ENCODE measurements at regions not wholly inside any gene's neighbourhood (a gene's known extent, or its start where the extent isn't known, plus 50 kb on each side); places are given as distances from the start of the nearest gene placed in this dataset.
A peak's percentile ranks its signal among the peaks of the same experiment; 100 is the strongest.

DNA sequence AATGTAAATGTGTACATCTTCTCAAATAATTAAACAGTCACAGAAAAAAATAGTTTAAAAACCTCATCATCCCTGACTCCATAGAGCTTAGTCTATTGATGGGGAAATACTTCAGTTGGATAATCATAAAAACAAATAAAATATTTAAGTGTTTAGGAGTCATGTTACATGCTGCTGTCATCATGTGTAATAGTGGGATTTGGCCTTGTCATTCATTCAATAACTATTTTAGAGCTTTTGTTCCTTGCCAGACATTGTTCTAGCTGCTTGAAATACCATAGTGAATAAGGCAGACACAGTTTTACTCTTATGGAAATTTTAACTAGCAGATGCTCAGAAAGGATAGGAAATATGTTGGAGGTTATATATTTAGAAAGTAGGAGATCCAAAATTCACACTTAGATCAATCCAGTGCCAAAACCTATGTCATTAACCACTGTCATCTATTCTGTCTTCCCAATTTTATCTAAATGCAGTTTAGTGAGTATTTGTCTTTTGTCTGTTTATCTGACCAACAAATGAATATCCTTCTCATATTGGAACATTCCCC is 324.7 kb downstream of the CASP12 start:
- Histone ChIP-seq H3K27me3 (ENCODE audit: control insufficient read depth, insufficient read depth, low read length) (no peaks in the 10 kb centered on the region), H4K20me1 (ENCODE audit: control insufficient read depth, extremely low read depth, insufficient read depth, low read length) (no peaks in the 10 kb centered on the region), H2AFZ (ENCODE audit: low read length) (no peak overlapping the region), H3K9ac (ENCODE audit: insufficient read depth, low read length) (no peak overlapping the region), H3K4me1 (ENCODE audit: control insufficient read depth, extremely low read depth, insufficient read depth, low read length) (no peaks in the 10 kb centered on the region), H3K4me2 (ENCODE audit: extremely low read depth, insufficient read depth, low read length) (no peak overlapping the region), H3K4me3 (replicated peaks in 1 of 4; ENCODE audit: control extremely low read depth in 1 of 4, insufficient read depth in 1 of 4, low read depth in 3 of 4, low read length in 4 of 4) (no peak overlapping the region), H3K36me3 (ENCODE audit: control insufficient read depth, insufficient read depth, low read length) (no peaks in the 10 kb centered on the region), H3K27ac (ENCODE audit: insufficient read depth, low read length) (no peak overlapping the region), H3K79me2 (ENCODE audit: control insufficient read depth, insufficient read depth, low read length) (no peaks in the 10 kb centered on the region), H3K9me3 (ENCODE audit: control insufficient read depth, insufficient read depth, low read depth, low read length) (no peaks in the 10 kb centered on the region)
- DNase-seq (ENCODE audit: low read depth in 2 of 2) = peak; percentile 43 to 74
- no peak for TF ChIP-seq EZH2 (IDR thresholded peaks at IDR 0.05; ENCODE audit: low read length, missing control alignments)
- TF ChIP-seq, protein P1, sequence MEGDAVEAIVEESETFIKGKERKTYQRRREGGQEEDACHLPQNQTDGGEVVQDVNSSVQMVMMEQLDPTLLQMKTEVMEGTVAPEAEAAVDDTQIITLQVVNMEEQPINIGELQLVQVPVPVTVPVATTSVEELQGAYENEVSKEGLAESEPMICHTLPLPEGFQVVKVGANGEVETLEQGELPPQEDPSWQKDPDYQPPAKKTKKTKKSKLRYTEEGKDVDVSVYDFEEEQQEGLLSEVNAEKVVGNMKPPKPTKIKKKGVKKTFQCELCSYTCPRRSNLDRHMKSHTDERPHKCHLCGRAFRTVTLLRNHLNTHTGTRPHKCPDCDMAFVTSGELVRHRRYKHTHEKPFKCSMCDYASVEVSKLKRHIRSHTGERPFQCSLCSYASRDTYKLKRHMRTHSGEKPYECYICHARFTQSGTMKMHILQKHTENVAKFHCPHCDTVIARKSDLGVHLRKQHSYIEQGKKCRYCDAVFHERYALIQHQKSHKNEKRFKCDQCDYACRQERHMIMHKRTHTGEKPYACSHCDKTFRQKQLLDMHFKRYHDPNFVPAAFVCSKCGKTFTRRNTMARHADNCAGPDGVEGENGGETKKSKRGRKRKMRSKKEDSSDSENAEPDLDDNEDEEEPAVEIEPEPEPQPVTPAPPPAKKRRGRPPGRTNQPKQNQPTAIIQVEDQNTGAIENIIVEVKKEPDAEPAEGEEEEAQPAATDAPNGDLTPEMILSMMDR (conservative IDR thresholded peaks at IDR 0.05 in 1 of 2, IDR thresholded peaks at IDR 0.05 in 1 of 2; ENCODE audit: low read depth in 1 of 2, low read length in 2 of 2) = no peak

DNA sequence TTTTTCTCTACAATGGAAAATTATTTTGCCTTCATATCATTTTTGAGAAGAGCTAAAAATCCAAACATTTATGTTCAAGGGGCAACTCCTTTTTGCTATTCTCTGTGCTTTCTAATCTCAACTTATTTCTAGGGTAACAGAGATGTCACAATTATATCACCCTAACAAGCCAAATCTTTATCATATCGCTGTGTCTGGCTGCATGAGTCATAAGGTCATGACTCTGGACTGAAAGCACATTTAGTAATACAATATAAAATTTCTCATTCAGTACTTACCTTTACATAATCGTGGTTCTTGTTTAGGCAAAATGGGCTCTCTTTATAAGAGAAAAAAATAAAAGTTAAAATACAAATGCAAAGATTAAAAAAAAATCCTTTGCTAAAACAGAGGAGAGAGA is 326.0 kb downstream of the CASP12 start:
- Histone ChIP-seq H2AFZ (ENCODE audit: low read length) (no peak overlapping the region), H3K4me2 (ENCODE audit: extremely low read depth, insufficient read depth, low read length) (no peak overlapping the region), H3K36me3 (ENCODE audit: control insufficient read depth, insufficient read depth, low read length) (no peaks in the 10 kb centered on the region), H4K20me1 (ENCODE audit: control insufficient read depth, extremely low read depth, insufficient read depth, low read length) (no peaks in the 10 kb centered on the region), H3K27ac (ENCODE audit: insufficient read depth, low read length) (no peak overlapping the region), H3K27me3 (ENCODE audit: control insufficient read depth, insufficient read depth, low read length) (no peaks in the 10 kb centered on the region), H3K4me1 (ENCODE audit: control insufficient read depth, extremely low read depth, insufficient read depth, low read length) (no peaks in the 10 kb centered on the region), H3K9ac (ENCODE audit: insufficient read depth, low read length) (no peak overlapping the region), H3K4me3 (replicated peaks in 1 of 4; ENCODE audit: control extremely low read depth in 1 of 4, insufficient read depth in 1 of 4, low read depth in 3 of 4, low read length in 4 of 4) (no peak overlapping the region), H3K9me3 (ENCODE audit: control insufficient read depth, insufficient read depth, low read depth, low read length) (no peaks in the 10 kb centered on the region), H3K79me2 (ENCODE audit: control insufficient read depth, insufficient read depth, low read length) (no peaks in the 10 kb centered on the region)
- TF ChIP-seq, protein P1 (conservative IDR thresholded peaks at IDR 0.05 in 1 of 2, IDR thresholded peaks at IDR 0.05 in 1 of 2; ENCODE audit: low read depth in 1 of 2, low read length in 2 of 2) = no peak
- no peak for TF ChIP-seq EZH2 (IDR thresholded peaks at IDR 0.05; ENCODE audit: low read length, missing control alignments)
- peak; percentile 17 to 24 for DNase-seq (ENCODE audit: low read depth in 2 of 2)

DNA sequence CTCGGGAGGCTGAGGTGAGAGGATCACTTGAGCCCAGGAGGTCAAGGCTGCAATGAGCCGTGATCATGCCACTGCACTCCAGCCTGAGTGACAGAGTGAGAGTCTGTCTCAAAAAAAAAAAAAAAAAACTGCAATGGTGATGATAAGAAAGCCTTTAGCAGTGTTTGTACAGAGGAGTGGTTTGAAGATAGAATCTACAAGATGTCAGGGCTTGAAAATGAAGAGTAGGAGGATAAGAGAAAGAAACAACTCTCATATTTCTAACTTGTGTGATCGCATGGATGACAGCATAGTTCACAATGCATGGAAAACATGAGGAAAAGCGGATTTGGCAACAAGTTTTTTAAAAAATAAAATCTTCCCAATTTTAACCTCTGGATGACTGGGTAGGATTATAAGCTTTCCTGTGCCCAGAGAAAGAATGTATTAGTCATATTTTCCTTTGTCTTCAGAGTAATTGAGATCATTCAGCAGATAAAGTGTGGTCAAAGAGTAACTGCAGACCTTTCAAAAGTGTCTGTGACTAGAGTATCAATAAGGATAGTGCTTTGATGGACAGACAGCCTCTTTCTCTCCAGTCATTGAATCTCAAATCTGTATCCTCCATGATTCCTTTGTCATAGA is 328.1 kb downstream of the CASP12 start:
- H3K36me3 ChIP-seq (ENCODE audit: control insufficient read depth, insufficient read depth, low read length) = no peaks in the 10 kb centered on the region
- no peaks in the 10 kb centered on the region for H3K4me1 ChIP-seq (ENCODE audit: control insufficient read depth, extremely low read depth, insufficient read depth, low read length)
- H3K4me2 ChIP-seq (ENCODE audit: extremely low read depth, insufficient read depth, low read length) = no peak overlapping the region
- no peak overlapping the region for H3K27ac ChIP-seq (ENCODE audit: insufficient read depth, low read length)
- H3K27me3 ChIP-seq (ENCODE audit: control insufficient read depth, insufficient read depth, low read length) = no peaks in the 10 kb centered on the region
- no peak for TF ChIP-seq EZH2 (IDR thresholded peaks at IDR 0.05; ENCODE audit: low read length, missing control alignments)
- TF ChIP-seq, protein P1 (conservative IDR thresholded peaks at IDR 0.05 in 1 of 2, IDR thresholded peaks at IDR 0.05 in 1 of 2; ENCODE audit: low read depth in 1 of 2, low read length in 2 of 2) = no peak
- no peak overlapping the region for H3K9ac ChIP-seq (ENCODE audit: insufficient read depth, low read length)
- no peaks in the 10 kb centered on the region for H3K79me2 ChIP-seq (ENCODE audit: control insufficient read depth, insufficient read depth, low read length)
- H4K20me1 ChIP-seq (ENCODE audit: control insufficient read depth, extremely low read depth, insufficient read depth, low read length) = no peaks in the 10 kb centered on the region
- H3K9me3 ChIP-seq (ENCODE audit: control insufficient read depth, insufficient read depth, low read depth, low read length) = no peaks in the 10 kb centered on the region
- peak in 1 of 2 donors; percentile 36 for DNase-seq (ENCODE audit: low read depth in 2 of 2)
- no peak overlapping the region for H2AFZ ChIP-seq (ENCODE audit: low read length)
- H3K4me3 ChIP-seq (replicated peaks in 1 of 4; ENCODE audit: control extremely low read depth in 1 of 4, insufficient read depth in 1 of 4, low read depth in 3 of 4, low read length in 4 of 4) = no peak overlapping the region
